HG03460 (cell line): ENCODE measurements at regions not wholly inside any gene's neighbourhood (a gene's known extent, or its start where the extent isn't known, plus 50 kb on each side); places are given as distances from the start of the nearest gene placed in this dataset.
"Not testable (repeated sequence)": the region's sequence is repeated elsewhere in the genome, so short reads cannot be mapped to it uniquely, and the experiment has no call there.

ENCODE experiments used
- ATAC-seq: cut with Tn5 transposase; IDR thresholded peaks from one replicate; pipeline ENCODE4 v1.9.1; 2021; ENCODE audit not compliant: unreplicated experiment

DNA sequence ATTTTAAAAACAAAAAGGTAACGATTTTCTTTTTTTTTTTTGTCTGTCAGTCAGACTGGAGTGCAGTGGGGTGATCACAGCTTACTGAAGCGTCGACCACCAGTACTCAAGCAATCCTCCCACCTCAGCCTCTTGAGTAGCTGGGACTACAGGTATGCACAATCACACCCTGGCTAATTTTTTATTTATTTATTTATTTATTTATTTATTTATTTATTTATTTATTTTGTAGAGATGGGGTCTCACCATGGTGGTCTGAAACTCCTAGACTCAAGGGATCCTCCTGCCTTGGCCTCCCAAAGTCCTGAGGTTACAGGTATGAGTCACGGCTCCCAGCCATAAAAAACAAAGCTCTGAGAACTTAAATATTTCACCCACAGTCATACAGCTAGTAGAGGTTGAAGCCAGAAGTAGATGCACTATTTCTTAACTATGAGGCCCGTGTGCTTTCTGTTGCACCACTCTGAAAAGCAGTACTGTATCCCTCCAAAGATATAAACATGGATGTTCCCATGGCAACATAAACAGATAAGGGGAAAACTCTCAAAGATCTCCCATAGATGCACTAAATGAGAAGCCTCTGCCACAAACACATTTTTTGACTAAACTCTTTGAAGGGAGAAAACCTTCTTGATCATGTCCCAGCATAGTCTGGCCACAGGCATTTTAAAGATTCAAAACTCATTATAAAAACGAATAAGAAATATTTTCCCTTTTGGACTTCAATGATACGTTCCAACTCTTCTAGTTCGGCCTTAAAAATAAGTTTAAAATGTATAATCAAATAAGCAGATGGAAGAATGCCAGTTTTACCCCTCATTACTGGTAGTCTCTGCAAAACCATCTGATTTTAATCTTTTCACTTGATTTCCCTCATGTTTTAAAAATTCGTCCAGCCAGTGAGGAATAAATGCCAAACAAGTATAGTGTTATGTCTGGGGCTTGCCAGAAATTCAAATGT lies 162.3 kb upstream of the ARHGEF26 start:
- no peak for ATAC-seq

DNA sequence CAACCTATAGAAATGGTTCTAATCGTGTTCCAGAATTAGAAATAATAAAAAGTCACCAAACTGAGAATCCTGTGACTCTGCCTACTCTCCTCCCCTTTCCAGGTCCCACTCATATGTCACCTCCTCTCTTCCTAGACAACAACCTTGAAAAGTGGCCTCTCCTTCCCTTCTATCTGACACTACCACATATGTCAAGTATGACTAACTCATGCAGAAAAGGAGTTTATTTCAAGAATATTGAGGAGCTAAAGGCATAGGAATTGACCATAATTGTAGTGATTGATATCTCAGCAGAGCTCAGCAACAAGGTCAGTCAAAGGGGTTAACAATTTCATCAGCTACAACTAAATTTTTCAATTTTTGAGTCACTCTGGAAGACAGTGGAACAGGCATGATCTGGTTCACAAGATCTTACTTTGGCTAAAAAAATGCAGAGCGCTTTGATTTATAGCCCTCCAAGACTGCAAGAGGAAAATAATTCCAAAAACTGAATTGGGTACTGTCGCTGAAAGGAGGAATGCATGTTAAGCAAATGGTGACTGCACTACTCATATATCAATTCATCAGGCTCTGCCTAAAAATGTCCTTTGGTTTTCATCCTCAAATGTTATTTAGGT lies 160.6 kb upstream of the ARHGEF26 start:
- ATAC-seq = no peak

DNA sequence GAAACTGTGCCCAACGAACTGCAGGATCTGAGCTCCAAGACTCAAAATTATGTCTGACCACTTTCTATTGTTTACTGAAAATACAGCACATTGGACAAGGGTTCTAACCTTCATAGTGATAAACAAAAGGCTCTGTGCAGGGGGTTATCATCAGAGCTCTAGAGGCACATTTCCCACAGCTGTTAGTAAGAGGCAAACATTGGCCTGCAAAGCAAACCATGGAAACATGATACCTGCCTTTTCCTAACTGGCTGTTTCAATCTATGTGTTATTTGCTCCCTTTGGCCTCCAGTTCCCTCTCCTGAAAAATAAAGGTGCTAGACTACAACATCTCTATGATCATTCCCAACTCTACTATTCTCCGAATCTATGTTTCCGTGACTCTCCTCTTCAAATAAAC lies 159.7 kb upstream of the ARHGEF26 start:
- no peak for ATAC-seq

DNA sequence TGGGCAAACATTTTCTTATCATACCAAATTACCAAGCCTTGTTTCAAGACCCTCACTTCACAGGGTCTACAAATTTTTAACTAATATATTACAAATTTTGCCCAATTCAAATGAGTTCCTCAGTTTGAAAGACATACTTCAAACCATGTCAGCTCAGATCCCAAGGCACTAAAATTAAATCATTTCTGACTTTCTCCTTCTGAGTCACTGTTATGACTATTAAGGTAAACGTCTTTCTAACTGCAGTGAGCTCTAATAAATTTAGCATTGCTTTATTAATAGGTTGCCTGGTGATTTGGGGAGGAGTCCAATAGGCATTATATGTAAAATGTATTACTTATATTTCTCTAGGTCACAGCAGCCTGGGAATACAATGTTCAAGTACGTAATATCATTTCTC lies 158.2 kb upstream of the ARHGEF26 start:
- no peak for ATAC-seq

DNA sequence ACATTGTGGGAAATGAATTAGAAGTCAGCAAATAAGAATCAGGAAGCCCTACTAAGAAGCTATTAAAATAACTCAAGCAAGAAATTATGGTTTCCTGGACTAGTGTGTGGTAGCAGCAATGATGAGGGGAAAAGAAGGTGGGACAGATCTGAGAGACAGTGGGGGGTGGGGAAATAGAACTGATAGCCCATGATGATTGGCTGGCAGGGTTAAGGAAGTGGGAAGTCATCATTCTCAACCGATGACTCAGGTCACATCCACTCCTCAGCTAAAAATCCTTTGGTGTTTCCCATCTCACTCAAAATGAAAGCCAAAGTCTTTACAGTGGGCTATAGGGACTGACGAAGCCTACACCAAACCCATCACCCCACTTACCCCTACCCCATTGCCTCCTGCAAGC lies 153.9 kb upstream of the ARHGEF26 start:
- ATAC-seq = no peak

DNA sequence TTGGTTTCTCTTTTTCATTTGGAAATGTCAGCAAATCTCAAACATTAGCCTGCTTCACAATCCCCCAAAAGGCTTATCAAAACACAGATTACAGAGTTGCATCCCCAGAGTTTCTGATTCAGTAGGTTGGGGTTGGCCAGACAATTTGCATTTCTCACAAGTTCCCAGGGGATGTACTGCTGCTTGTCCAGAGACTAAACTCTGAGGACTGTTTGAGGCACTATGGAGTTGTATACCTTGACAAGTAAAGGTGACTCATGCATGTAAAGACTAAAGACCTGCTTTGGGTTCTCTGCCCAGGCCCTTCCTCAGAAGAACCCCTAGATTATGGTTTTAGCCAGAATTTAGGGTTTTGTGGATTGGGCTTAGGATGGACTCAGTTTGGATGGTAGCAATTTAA lies 151.1 kb upstream of the ARHGEF26 start:
- peak; percentile 44 for ATAC-seq

DNA sequence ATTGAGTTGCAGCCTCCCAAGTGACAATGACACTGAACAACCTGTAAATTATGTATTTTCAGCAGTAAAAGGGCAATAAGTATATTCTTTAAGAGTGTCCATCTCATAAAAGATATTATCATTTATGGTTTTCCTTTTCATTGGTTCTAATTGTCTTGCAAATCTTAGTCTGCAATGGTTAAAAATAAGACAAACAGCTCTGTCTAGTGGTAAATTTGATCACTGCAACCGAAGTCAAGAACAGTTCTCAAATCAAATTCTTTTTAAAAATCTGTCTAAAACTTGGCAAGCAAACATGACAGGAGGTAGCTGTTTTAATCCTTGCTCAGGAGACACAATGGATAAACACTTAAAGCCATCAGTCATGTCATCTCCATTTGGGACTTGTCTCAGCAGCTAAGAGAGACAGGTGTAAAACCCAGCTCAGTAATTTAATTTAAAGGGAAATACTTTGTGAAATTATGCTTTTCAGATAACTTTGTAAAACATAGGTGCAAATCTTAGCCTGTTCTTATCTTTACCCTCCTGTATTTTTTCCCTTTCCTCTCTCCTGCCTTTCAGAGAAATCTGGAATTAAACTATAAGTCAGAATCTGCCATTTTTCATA lies 150.3 kb upstream of the ARHGEF26 start:
- ATAC-seq = no peak

DNA sequence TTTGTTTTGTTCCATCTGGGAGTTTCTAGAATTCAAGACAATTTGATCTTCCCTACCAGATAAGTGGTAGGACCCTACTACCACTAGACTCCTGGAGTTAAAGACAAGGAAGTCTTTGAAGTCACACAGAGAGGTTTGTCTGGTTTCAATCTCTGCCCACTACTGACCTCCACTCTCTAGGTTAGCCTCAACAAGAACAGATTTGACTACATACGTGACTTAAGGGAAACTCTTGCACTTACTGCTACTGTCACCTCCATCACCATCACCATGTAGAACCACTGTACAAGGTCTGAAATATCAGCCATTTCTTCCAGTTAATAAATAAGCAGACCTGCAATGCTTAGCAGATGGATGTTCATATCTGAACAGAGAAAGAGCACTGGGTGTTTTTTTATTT lies 148.3 kb upstream of the ARHGEF26 start:
- ATAC-seq = peak; percentile 56

DNA sequence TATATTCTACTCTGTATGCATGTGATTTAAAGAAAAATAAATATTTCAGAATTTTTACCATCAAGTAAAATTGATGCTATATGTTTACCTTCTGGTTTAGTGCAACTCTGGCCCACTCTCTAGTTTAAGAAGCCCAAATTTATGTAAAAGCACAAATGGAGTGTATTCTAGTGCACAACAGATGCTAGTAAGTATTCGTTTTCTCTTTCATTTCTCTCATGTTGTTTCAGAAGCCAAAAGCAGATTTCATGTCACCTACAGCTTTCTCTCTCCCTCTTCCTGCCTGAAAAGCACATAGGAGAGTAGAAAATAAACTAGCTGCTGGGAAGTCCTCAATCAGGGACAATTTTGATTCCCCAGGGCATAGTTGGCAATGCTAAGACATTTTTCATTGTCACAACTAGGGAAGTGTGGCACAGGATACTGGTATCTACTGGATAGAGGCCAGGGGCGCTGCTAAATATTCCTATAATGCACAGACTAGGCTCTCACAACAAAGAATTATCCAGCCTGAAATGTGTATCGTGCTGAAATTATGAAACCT lies 147.4 kb upstream of the ARHGEF26 start:
- ATAC-seq = peak; percentile 36

DNA sequence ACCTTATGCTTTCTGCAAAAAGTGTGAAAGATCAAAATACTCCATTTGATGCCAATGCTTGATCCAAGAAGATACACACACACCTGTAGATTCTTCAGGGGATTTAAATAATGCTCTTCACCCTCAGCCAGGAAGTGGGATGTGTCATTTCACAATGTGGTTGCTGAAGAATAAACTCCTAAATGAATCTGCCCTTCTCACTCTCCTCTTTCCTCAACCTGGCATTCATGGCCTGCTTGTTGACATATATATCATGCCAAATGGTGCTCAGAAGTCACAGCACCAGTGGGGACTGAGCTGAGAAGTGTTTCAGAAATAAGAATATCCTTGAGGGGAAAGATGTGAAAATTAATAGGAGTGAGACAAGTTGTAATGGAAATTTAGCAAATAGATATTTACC lies 146.6 kb upstream of the ARHGEF26 start:
- no peak for ATAC-seq

DNA sequence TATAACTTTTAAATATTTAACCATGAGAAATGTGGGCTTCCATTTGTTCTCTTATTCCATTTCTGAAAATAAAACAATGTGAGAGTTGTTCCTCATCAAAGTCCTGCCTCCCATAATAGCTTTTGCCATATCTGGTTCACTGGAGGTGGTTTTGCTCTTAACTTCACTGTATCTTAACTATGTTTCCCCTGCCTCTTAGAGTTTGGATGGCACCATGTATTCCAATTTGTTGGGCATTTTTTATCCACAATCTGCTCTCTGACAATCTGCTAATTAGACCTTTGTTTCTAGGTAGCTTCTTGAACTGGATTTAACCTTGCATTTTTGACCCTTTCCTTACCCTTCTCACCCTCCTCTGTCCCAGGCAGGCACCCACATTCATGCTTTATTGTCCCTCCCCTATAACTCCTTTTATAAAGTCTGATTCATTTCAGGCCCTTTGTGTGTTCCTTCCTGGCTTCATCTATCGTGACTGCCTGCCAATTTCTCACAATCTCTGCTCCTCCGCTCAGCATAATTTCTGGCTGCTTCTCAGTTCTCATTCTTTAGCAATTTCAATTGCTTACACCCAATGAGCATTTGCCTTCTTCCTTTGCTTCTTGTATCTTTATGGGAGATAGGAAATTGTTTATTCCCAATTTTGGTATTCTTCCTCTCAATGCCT lies 144.2 kb upstream of the ARHGEF26 start:
- no peak for ATAC-seq

DNA sequence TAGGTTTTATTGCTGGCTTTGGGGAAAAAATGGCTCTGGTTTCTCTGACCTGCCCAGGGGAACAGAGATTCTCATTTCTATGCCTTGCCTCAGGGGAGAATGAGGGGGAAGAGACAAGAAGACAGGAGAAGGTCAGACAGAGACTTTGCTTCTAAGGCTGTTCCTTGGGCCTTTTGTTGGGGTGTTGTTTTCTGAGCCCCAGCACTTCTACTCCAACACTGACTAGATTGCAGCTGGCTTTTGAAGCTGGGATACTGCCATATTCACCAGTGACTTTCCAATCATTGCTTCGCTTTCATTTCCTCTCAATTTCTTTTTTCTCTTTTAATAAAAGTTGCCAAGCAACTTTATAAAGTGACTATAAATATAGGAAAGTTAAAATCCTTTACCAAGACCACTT lies 143.2 kb upstream of the ARHGEF26 start:
- no peak for ATAC-seq

DNA sequence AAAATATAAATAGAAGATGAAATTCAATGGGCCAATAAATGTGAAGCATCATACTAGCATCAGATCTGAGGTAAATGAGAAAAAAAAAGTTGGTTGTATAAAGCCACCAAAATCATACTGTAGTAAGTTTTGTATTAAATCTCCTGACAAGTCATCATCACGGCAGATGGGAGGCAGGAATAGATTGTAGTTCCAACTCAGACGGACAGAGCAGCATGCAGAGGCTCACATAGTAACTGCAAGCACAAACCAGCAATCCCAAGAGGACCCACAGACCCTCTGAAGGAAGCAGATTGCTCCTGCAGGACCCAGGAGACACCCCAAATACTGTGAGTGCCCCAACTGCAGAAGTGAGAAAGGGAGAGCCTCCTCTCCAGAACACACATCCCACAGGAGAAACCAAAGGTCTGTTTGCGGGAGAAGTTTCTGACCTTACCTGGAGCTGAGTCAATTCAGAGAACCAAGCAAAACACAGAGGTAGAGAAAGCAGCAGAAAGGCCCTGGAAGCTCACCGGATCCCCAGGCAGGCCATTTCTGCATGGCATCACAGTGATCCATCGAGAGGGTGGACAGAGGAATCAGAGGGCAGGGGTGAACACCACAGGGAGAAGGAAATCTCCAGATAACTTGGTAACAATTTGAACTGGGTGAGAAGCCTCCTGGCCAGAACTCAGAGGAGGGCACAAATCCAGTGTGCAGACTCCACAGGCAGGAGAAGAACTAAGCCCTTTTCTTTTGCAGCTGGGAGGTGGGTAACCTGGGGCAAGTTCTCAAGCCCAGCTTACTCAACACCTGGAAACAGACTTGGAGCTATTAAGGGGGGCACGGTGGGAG lies 141.6 kb upstream of the ARHGEF26 start:
- no peak for ATAC-seq

DNA sequence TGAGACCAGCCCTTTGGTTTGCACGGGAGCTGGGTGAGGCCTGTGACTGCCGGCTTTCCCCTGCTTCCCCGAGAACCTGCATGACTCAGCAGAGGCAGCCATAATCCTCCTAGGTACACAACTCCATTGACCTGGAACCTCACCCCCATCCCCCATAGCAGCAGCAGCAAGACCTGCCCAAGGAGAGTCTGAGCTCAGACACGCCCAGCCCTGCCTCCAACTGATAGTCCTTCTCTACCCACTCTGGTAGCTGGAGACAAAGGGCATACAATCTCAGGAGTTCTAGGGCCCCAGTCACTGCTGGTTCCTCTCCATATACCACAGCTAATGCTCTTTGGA lies 141.0 kb upstream of the ARHGEF26 start:
- ATAC-seq = no peak

DNA sequence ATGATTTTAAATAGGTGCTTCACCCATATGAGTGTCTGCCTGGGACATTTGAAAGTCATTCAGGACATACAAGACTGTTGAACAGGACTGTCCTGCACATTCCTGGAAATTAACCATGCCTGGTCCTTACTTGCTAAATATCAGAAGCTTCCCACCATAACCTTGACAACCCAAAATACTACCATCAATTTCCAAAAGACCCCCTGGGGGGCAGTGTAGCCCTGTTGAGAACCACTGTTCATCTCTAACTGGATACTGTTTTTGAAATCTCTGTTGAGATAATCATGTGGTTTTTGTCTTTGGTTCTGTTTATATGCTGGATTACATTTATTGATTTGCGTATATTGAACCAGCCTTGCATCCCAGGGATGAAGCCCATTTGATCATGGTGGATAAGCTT lies 123.8 kb upstream of the ARHGEF26 start:
- ATAC-seq = not testable (repeated sequence)

DNA sequence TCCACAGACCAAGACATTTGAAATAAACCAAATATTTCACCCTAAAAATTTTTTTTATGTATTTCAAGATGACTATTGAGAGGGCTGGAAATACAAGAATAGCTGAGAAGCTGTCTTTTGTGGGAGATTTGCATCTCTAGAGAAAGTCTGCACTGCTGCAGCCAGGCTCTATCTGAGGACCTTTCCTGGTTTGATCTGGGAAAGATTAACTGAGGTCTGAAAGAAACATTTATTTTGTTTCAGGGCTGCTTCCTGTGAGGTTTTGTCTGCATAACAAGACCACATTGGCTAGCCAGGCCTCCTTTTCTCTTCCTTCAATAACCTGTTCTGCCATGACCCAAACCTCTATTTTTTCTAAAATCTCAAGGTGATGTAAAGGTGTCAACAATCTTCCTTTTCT lies 117.5 kb upstream of the ARHGEF26 start:
- ATAC-seq = no peak

DNA sequence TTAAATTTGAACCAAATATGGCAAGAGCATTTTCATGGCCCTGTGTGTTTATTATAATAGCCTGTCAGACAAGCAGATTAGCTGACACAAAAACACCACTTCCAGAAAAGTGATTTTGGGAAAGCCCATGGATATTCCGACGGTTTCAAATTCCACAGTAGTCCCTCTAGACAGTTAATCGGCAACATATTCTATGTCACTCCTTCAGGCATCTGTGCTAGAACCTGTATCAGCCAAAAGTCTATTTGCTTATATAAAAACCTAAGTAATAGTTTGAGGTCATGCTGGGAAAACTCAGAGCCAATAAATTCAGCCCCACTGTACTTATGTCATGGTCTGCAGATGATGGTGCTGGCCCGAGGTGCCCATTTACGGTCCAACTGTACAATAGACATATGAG lies 110.2 kb upstream of the ARHGEF26 start:
- no peak for ATAC-seq

DNA sequence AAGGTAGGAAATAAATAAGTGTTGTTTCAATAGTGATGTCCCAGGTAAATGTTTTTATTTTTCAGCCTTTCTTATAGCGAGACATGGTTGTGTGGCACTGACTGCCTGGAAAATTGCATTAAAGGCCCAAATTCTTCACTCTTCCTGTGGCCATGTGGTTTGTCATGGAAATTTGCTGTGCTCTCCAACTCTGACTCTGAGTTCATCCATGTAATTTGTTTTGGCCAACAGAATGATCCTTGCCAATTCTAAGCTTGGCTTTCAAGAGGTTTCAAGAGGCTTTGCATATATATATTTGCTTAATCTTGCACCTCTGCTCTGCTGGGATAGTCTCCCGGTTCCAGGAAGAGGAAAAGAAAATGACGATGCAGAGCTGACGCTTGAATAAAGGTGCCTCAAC lies 107.5 kb upstream of the ARHGEF26 start:
- ATAC-seq = no peak

DNA sequence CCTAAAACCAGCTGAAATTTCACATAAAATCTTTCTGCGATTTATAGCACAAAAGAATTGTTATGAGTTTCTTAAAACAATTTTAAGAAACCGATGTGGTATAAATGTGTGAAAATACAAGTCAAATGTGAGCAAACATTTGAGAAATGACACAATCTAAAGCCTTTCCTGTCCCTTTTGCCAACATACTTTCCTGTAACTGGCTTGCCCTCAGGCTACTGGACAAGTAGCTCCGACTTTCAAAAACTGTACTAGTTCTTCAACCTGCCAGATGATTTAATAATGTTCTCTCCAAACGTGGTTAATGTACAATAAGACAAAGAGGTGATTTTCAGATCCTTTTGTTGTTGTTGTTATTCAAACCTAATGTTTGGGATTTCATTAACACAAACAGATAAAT lies 105.9 kb upstream of the ARHGEF26 start:
- ATAC-seq = no peak

DNA sequence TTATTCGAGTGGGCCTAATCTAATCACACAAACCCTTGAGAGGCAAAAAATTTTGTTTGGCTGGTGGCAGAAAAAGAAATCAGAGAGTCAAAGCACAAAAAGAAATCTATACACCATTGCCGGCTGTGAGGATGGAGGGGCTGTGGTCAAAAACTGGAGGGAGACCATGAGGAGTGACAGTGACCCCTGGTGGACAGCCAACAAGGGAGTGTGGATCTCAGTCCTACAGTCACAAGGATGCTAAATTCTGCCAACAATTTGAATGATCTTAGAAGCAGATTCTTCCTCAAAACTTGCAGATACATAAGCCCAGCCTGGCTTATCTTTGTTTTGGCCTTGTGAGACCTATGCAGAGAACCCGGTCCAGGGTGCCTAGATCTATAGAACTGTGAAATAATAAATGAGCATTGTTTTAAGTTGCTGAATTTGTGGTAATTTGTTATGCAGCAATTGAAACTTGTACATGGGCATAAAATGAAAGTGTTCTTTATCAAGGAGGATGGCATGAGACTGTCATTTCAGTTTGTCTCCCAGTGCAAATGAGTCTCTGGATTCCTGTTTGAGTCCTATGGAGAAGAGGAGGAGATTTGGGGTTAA lies 103.0 kb upstream of the ARHGEF26 start:
- ATAC-seq = no peak
